ENCODE measurements at regions not wholly inside any gene's neighbourhood (a gene's known extent, or its start where the extent isn't known, plus 50 kb on each side); places are given as distances from the start of the nearest gene placed in this dataset.

- TF ChIP-seq POLR2A (IDR thresholded peaks at IDR 0.05; ENCODE audit: low read depth, low read length) (no peak), TCF12 (IDR thresholded peaks at IDR 0.05; ENCODE audit: low read depth, low read length) (no peak), JUNB (IDR thresholded peaks at IDR 0.05) (no peak), ETV6 (conservative IDR thresholded peaks at IDR 0.05 in 1 of 2, IDR thresholded peaks at IDR 0.05 in 1 of 2; ENCODE audit: borderline replicate concordance in 1 of 2, low read depth in 1 of 2) (no peak)
Measured at GRCh38 chr6:15947436-15947835, 181.4 kb upstream of the MYLIP start.

Data from GM12878 (cell line).